GM21529 (cell line): ENCODE measurements at regions not wholly inside any gene's neighbourhood (a gene's known extent, or its start where the extent isn't known, plus 50 kb on each side); places are given as distances from the start of the nearest gene placed in this dataset.

Source experiments
- ATAC-seq: cut with Tn5 transposase; IDR thresholded peaks from one replicate; pipeline ENCODE4 v1.9.1; 2021; ENCODE audit not compliant: unreplicated experiment

DNA sequence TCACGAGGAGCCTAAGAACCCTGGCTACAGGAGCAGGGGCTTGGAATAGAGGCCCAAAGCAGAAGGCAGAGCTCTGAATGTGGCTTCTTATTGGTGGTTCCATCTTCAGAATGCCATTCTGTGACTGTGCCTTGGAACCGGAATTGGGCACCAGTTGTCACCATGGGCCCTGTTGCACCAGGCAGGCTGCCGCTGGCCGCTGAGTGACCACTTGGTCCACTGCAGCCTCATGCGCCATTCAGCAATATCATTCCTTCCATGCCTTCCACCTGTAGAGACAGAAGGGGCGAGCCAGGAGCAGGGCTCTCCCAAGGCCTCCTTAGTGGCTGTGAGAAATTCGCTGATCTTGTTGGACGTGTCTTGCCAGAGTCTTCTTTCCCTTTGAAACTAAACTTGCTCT is 270.3 kb upstream of the CHD6 start:
- ATAC-seq = no peak

DNA sequence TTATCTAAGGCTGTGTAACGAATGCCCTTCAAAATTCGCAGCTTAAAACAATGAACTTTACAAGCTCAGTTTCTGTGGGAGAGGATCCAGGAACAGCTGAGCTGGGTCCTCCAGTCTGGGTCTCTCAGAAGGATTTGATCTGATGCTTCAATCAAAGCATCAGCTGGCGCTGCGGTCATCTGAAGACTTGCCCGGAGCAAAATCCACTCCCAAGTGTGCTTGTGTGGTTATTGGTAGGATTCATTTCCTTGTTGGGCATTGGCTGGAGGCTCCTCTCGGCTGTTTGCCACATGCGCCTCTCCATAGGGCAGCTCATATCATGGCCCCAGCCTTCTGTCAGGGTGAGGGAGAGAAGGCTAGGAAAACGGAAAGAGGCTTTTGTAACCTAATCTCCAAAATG is 269.3 kb upstream of the CHD6 start:
- no peak for ATAC-seq

DNA sequence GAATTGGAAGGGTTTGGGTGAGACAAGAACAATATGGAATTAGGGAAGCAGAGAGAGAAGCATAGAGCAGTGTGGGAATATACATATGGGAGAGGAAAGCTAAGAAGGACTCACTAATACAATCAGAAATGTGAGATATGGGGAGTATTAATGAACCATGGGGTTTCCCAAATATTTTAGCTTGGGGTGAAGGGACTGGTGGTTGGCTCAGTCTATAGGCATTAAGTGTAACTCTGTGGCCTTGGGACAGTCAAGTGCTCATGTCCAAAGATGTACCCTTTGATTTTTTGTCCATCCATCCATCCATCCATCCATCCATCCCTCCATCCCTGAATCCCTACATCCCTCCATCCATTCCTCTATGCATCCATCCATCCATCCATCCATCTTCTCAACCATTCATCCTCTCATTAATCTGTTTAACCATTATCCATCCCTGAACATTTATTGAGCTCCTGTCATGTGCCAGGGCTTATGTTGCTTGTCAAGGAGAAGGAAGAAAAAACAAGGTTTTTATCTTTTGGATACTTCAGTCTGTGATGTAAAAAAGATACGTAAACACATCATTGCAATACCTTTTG is 263.4 kb upstream of the CHD6 start:
- ATAC-seq = no peak

DNA sequence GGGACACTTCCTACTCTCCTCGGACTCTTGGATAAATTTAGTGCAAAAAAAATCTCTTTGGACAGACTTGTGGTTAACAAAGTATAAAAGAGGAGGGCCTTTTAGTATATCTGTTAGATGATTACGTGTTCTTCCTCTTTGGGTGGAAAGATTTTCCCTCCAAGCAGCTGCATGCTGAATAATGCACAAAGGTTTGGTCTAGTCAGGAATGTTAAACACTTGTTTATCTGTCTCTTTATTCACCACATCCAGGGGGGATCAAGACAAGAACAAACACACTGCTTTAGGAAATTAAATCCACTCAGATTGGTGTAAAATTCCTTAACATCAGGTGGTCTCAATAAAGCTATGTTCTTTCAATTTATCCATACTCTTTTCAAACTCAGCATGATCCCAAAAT is 260.9 kb upstream of the CHD6 start:
- no peak for ATAC-seq

DNA sequence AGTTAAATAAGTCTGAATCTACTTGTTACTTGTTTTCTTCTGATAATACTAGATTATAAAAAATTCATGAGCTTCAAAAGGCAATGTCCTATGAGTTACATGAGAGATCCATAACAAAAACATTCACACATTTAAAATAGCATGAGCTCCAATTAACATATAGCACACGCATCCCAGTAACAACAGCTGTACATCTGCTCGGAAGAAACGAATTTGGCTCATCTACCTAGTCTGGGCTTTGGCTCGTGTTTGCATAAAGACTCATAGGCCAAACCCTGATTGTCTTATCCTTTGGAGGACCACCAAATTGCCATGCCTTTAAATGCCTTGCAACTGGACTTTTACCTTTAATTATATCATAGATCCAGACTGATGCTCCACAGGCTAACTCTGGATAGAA is 259.7 kb upstream of the CHD6 start:
- no peak for ATAC-seq

DNA sequence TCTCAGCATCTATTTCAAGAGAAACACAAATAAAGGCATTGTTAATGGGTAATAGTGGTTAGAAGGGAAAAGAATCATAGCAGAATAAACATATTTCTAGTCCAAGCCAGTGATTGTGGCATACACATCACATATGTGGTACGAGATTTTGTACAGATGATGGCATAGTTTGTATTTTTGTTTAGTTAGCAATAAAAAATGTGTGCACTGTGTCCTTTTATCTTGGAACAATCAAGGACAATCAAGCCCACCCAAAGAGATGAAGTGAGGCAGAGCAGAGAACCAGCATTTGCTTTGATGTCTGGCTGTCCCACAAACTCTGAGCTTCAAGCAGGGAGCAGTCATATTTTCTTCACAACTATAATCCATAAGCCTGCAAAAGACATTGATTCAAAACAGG is 256.5 kb upstream of the CHD6 start:
- ATAC-seq = no peak

DNA sequence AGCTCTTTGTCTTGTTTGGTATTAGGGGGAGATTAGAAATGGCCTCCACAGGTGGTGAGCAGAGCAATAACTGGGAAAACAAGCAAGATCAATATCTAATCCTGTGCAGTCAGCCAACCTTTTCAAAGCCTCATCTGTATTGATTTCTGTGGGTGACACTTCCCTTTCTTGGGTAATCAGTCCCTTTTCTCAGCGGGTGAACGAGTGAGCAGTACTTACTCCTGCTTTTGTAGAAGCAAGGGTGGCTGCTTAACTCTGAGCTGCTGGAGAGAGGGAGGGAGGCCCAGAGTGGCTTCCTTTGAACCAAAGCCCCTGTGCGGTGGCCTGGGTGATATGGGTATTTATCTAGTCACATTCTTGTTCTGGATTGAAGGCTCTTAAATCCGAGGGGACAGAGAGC is 254.8 kb upstream of the CHD6 start:
- ATAC-seq = no peak

DNA sequence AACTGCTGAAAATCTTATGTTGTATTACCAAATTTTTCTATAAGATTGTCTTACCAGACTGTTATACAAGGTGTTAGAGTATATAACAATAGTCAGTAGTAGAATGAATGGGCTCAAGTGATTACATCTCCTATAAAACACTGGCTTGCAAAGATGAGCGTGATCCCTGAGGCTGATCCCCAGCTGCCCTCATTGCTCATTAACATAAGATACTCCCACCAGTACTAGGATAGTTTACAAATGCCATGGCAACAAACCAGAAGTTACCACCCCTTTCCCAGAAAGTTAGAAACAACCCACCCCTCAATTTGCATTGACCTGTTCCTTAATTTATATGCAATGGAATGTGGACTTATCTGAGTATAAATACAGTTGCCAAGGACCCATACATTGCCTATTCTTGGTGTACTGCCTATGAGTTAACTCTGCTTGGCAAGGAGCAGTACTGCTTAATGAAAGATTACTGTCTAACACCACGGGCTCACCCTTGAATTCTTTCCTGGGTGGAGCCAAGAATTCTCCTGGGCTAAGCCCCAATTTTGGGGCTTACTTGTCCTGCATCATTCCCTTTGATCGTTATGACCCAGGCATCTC is 252.8 kb upstream of the CHD6 start:
- no peak for ATAC-seq

DNA sequence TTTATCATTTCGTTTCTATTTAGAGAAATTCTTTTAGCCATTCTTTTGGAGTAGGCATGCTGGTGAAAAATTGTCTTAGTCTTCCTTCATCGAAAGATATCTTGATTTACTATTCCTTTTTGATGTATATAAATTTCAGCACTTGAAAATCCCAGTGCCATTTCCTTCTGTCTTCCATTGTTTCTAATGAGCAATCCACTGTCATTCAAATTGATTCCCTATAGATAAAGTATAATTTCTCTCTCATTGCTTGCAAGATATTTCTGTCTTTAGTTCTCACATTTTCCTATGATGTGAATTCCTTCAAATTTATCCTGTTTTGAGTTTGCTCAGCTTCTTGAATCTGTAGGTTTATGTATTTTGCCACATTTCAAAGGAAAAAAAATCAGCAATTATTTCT is 251.1 kb upstream of the CHD6 start:
- ATAC-seq = no peak

DNA sequence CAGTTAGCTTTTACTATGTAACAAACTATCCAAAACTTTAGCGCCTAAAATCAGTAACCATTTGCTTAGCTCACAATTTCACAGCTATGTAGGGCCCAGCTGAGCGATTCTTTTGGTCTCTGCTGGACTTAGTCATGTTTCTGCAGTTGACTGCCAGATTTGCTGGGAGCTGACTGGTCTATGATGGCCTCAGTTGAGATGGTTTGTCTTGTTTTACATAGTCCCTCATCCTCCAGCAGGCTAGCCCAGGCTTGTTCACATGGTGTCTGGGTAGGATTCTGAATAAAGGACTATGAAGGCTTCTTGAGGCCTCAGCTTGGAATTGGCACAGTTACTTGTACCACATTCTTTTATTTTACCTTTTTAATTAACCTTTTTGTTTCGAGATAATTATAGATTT is 247.8 kb upstream of the CHD6 start:
- no peak for ATAC-seq

DNA sequence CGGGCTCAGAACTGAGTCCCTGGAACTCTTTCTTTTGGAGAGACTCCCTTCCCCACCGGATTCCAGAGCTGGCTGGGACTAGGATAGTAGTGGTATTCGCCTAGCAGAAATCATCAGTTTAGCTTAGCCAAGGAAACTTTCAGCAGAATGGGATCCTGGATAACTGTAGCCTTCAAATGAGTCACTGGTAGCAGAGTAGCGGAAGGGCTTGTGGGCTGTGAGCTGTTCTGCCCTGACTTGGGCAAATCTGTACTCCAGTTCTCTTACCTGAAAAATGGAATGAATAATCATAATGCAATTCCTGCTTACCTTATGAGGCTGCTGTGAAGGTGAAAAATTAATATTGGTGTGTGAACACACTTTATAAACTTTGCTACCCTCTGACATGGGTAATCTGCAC is 244.3 kb upstream of the CHD6 start:
- ATAC-seq = no peak

DNA sequence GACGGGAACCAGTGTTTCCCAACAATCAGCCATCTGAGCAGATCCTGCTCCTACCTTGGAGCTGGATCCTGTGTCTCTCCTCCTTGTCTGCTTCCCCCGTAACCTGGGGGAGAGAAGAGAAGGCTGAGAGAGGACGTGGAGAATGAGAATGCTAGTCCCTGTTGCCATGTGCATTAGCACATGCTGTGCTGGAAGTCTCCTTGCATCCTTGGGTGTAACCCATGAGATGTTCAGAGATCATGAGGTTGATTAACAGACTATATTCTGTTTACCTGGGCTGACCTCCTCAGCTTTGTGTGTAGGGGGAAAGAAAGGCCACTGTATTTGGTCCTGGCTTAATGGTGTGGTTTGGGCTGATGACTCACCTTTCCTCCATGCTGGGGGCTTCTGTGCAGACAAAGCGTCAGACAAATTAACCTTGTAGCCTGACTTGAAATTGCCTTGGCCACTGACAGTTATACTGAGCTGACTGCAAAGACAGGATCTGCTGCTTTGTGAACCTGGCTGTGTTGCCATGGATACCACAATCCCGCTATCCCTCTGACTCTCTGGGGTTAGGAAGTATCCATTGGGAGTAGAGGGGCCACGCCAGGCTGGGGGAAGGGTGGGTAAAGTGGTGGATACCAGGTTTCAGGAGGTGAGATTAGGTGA is 243.7 kb upstream of the CHD6 start:
- ATAC-seq = no peak

DNA sequence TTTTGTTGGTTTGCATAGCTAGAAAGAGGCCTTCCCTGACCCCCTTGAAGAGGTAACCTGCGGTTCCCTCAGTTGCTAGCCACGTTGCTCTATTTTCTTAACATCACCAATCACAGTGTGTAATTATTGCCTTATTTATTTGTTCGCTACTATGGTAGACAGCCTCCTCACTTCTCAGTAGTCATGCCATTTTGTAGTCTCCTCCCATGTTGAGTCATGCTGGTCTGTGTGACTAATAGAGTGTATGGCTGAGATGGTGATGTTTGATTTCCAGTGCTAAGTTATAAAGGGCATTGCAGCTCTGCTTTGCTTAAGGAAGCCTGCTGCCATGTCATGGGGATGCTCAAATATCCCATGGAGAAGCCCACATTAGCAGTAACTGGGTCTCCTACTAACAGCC is 236.6 kb upstream of the CHD6 start:
- ATAC-seq = no peak

DNA sequence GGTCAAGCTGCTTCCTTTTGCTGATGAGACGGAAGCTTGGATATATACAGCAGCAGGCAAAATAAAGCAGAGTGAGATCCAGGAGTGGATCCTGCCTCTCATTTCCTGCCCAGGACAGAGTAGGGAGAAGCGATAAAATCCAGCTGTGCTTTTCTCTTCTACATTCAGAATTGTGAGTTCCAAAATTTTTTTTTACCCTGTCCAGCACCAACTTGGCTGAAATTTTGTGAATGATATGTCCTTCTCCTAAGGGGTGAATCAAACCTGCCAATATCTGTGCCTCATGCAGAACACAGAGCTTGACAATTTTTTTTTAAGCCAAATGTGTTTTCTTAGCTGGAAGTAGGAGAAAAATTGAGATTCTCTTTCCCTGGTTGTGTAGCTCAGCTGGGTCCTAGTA is 235.6 kb upstream of the CHD6 start:
- ATAC-seq = no peak

DNA sequence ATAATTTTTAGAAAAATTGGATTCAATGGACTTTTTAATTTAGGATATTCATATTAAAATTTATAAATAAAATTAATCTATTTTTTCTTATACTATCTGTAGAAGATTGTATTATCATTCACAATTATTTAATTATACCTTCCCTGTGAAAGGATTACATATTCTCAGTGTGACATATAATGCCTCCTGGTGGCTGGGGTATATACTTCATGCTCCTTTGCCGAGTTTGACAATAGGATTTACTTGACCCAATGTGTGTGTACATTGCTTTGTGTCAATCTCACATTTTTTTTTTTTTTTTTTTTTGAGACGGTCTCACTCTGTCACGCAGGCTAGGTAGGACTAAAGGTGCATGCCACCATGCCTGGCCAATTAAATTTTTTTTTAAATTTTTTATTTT is 230.0 kb upstream of the CHD6 start:
- ATAC-seq = no peak

DNA sequence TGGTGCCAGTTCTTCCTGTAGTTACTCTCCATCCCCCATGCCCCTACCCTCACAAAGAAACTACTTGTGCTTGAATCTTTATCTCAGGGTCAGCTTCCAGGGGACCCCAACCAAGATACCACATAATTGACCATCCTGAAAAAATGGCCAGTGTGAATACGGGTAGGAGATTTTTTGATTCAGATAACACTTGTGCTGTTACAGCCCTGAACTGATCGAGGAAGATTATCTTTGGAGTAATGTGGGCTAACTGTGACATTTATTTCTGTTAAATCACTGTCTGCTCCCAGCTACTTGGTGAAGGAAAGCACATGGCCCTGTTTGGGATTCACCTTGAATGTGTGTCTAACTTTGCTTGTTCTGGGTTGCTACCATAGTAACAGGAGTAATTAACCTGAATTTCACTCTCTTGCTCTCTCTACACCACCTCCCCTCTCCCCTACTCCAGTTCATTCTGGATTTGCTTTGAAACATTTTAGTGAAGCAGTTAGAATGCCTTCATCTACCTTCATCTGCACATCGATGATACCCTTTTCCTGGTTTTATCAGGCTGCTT is 219.6 kb upstream of the CHD6 start:
- ATAC-seq = no peak

DNA sequence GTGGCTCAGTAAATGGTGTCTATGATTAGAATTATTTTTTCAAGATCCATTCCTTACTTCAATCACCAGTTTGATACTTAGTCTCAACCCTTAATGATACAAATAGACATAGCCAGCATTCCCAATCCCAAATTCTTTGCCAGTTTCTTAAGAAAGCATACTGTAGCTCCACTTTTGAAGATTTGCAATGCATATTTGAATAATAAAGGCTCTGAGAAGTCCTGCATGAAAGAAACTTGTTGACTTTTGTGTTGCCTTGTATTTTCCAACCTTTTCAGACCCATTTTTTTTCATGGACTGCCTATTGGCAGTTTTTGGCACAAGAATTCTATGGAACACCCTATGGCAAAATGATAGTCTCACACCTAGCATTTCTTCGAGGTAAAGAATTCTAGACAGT is 215.6 kb upstream of the CHD6 start:
- ATAC-seq = no peak

DNA sequence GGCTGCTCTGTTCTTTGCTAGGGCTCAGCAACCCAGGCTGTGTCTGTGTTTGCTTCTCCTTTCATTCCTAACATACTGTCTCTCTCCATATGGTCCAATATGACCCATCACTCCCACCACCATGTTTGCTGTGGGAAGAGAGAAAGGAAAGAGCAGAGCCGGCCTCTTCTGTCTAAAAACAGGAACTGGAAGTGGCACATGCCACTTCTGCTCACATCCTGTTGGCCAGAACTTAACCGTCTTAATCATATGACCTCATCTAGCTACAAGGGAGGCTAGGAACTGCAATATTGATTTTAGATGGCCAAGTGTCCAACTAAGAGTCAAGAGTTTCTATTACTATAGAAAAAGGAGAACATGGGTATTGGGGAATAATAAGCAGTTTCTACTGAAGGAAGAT is 212.5 kb upstream of the CHD6 start:
- no peak for ATAC-seq

DNA sequence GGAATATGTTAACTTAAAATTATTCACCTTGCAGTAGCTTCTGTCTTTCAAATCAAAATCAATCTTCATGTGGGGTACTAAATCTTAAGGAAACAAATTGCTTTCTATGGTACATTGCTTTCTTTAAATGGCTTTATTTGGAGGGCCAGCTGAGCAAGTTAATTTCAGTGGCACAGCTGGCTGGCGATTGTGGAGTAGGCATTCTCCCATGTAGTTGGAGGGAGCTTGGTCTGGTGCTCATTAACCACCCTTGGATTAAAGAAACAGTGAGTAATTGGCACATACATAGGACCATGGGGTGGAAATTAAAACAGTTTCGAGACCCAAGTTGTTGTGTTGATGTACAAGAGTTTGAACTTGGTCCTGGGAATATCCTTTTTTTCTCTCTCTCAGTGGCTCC is 201.3 kb upstream of the CHD6 start:
- no peak for ATAC-seq

DNA sequence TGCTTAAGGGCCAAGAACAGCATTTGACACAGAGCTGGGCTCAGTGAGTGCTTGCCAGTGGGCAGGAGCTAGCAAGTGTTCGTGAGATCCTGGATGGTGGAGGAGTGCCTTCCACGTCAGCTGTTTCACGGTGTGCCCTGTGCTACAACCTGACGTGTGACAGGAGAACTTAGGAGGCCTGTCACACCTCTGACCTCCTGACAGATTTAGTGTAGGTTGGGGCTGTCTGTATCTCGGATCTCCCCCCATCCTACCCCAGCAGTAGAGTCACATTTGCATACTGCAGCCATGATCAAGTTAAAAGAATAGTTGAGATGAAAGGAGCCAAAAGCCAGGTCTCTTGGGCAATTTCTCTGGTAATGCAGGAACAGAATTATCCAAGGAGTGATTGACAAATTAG is 200.8 kb upstream of the CHD6 start:
- no peak for ATAC-seq

DNA sequence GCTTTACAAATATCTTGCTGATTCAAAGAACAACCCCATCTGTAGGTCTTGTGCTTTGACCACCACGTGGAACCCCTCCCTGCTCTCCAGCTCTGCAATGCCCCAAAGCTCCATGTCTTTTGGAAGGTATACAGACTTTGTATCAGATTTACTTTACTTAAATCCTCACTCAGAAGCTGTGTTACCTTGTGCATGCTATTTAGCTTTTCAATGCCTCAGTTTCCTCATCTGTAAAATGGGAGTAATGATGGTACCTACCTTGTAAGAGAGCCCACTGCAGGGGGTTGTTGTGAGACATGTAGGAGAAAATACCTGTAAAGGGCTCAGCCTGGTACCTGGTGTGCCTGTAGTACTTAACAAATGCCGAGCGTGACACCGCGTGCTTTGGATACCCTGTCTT is 200.2 kb upstream of the CHD6 start:
- ATAC-seq = no peak

DNA sequence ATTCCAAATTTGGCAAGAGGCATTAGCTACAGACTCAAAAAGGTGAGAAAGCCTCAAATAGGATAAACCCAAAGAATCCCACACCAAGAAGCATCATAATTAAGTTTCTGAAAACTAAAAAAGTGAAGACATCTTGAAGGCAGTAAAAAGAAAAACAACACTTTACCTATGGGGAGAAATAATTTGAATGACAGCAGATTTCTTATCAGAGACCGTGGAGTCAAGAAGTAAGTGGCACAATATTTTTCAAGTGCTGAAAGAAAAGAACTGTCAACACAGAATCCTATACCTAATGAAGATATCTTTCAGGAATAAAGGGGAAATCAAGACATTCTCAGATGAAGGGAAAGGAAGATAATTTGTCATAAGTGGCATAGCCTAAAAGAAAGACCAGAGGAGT is 193.3 kb upstream of the CHD6 start:
- ATAC-seq = no peak

DNA sequence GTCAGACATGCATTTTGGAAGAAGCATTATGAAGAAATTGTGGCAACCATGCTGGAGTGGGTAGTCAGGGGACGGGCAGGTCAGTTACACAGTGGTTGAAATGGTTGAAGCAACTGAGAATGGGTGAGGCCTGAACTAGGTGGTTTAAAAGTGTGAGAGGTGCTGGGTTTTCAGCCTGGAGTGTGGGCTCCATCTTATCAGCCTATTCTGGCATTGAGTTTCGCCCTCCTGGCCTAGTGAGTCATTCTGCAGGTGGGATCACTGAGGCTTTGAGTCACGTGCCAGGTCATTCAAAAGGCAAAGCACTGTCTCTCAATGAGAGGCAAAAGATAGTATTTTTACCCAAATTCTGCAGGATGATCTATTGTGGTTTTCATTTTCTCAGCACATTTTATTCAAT is 181.9 kb upstream of the CHD6 start:
- ATAC-seq = no peak
